NCI-H2196 (cell line): ENCODE measurements at regions not wholly inside any gene's neighbourhood (a gene's known extent, or its start where the extent isn't known, plus 50 kb on each side); places are given as distances from the start of the nearest gene placed in this dataset.

Source experiments
- DNase-seq: peaks from one replicate; lab custom pipeline; 2025; ENCODE audit not compliant: unreplicated experiment; lab: John Stamatoyannopoulos, UW

- DNase-seq = no peak
Observed at GRCh38 chr5:96045888-96046287, 84.2 kb upstream of the ELL2 start.

GRCh38 chr5:96043446-96043845 lies 81.8 kb upstream of the ELL2 start:
- no peak for DNase-seq

GRCh38 chr5:96037128-96037527 lies 75.5 kb upstream of the ELL2 start:
- no peak for DNase-seq

DNA sequence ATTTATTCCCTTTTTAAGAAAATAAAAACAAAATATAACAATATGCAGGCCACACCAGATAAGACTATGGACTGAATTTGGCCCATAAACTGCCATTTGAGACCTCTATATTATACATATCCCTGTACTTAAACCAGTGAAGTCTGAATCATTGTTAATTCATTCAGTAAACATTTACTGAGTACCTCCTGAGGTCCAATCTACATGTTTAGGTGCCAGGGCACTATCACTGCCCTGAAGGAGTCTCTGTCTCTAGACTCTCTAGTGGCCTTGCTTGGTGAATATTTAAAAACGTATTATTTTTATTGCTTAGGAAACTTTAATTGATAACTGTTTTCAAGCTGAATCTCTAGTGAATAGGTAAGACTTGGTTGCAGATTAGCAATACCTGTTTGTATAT lies 74.7 kb upstream of the ELL2 start:
- peak; percentile 1 for DNase-seq

GRCh38 chr5:96035796-96036195 lies 74.1 kb upstream of the ELL2 start:
- DNase-seq = no peak

DNA sequence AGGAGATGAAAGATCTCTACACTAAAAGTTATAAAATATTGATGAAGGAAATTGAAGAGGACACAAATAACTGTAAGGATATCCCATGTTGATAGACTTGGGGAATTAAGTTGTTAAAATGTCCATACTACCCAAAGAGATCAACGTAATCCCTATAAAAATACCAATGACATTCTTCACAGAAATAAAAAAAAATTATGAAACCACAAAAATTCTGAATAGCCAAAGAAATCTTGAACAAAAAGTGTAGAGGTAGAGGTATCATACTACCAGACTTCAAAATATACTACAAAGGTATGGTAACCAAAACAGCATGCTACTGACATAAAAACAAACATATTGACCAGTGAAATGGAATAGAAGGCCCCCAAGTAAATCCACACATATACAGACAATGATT lies 71.5 kb upstream of the ELL2 start:
- no peak for DNase-seq

- DNase-seq = no peak
Observed at GRCh38 chr5:96031811-96032261, 70.2 kb upstream of the ELL2 start.

- no peak for DNase-seq
Observed at GRCh38 chr5:96031180-96031579, 69.5 kb upstream of the ELL2 start.

DNA sequence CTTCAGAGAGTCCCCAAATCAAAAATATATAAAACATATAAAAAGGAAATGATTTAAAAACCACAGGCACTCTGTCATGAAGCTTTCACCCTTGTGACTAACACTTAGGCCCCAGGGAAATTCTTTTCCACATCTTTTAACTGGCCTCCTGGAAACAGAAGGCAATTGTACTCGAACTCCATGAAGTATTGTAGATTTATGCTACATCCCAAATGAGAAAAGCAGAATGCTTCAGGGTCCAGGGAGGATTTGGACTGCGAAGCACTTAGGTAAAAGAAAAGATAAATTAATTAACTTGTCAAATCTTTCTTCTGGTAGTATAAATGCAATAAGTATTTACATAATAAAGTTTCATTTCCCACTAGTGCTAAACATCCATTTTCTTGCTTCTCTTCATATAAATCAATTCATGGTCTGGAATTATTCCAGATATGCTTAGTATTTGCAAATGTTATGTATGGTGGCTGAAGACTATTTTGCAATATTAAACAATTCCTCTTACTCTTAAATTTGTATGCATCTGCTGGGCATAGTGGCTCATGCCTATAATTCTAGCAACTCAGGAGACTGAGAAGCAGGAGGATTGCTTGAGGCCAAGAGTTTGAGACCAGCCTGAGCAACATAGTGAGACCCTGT lies 64.9 kb upstream of the ELL2 start:
- no peak for DNase-seq

DNA sequence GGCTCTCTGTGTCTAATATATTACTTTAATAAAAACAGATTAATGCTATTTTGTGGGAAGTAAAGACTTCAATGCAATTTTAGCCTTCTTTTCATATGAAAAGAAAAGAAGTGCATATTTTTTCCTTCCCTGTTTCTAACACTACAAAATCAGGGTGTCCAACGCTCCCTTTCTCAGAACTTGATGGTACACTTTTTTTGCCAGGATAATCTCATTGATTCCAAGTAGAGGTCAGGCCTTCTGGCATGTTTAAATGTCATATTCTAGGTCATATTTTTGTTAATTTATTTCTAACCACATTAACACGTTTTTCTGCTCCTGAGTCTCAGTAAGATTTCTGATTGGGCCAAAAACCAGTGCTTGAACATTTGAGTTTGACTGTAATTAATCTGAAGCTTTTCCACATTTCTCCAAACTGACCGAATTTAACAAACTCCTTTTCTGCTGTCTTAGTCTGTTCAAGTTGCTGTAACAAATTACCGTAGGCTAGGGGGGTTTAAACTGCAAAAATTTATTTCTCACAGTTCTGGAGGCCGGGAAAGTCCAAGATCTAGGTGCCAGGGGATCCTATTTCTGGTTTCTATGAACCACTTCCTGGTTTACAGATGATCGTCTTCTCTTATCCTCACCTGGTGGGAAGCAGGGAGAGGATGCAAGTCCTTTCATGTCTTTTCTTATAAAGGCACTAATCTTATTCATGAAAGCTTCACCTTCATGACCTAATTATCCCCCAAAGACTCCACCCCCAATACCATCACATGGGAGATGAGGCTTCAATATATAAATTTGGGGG lies 63.2 kb upstream of the ELL2 start:
- no peak for DNase-seq

DNA sequence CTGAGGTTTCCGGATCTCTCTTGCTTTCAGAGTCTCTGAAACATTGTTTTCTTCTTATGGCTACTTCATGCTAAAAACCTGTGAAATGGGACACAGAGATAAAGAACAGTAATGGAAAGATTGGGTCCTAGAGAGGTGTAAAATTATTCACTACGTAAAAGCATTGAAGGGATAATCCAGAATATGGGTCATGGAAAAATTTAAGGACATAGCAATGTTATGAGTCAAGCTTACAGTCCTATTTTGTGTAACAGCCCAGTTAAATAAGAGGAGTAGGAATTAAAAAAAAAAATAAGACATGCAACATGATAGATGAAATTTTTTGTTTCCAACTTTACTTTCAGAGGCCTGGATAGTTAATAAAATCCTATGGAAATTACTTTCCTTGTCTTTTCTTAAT lies 61.9 kb upstream of the ELL2 start:
- DNase-seq = no peak

GRCh38 chr5:96022971-96023370 lies 61.3 kb upstream of the ELL2 start:
- no peak for DNase-seq

- DNase-seq = no peak
Observed at GRCh38 chr5:96017951-96018350, 56.3 kb upstream of the ELL2 start.

DNA sequence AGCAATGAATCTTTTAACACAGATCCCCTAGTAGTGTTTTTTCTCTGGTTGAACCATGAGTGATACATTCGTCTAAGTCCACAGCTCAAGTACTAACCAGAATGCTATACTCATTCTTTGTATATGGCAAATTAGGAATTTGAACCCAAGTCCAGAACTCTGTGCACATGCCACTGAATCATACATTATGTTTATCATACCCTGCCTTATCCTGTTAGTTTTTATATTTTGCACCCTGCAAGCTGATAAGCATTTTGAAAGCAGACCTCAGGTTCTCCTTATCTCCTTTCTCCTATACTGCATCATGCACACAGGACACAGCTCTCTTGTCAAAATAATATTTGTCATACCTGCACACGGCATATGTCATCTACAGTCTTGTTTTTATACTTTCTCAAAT lies 54.6 kb upstream of the ELL2 start:
- no peak for DNase-seq

GRCh38 chr5:96015709-96016108 lies 54.1 kb upstream of the ELL2 start:
- no peak for DNase-seq

- no peak for DNase-seq
Observed at GRCh38 chr5:96014395-96014794, 52.7 kb upstream of the ELL2 start.

- no peak for DNase-seq
Observed at GRCh38 chr5:96013254-96013653, 51.6 kb upstream of the ELL2 start.

- no peak for DNase-seq
Observed at GRCh38 chr5:96012399-96012798, 50.7 kb upstream of the ELL2 start.
